NCI-H128 (cell line): ENCODE measurements at regions not wholly inside any gene's neighbourhood (a gene's known extent, or its start where the extent isn't known, plus 50 kb on each side); places are given as distances from the start of the nearest gene placed in this dataset.

Experiments used
- DNase-seq: peaks from one replicate; lab custom pipeline; 2025; ENCODE audit not compliant: unreplicated experiment; lab: John Stamatoyannopoulos, UW

GRCh38 chr6:163970846-163971564 is 556.5 kb downstream of the QKI start:
- no peak for DNase-seq

DNA sequence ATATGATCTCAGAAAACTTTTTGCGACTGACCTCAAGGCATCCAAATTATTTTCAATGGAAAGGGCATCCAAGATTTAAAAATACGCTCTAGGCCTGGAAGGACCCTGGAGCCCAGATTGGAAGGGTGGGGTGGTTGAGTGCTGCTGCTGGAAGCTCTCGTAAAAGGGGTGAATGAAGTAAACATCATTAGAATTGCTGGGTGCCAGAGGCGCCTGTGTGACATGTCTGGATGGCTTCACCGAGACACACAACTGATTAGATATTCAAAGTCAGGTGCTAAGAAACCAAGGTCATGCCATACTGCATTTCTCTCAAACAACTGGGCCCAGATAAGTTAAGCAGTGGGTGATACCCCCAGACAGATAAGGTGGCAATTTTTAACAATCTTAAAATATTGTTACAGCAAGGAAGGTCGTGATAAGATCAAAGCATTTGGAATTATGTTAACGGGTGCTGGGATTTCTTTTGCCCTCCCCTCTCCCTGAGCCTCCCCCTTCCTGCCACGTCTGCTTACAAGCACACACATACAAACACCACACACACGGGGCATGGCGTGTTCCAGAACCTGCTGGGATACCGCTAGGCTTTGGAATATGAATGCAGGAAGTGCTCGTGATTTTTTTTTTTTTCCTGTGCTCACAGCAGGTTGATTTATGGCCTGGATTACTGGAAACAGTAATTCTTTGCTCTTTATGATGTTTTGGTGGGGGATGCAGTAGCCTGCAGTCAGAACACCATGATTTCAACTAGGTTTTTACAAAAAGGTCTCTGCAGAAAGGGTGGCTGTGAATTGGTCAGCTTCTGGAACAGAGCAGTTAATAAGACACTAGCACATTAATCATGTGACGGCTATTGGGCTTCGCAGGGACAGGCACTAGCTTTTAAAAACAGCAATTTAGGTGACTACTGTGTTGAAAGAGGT is 551.2 kb downstream of the QKI start:
- no peak for DNase-seq

GRCh38 chr6:163964789-163965188 is 550.3 kb downstream of the QKI start:
- DNase-seq: no peak

DNA sequence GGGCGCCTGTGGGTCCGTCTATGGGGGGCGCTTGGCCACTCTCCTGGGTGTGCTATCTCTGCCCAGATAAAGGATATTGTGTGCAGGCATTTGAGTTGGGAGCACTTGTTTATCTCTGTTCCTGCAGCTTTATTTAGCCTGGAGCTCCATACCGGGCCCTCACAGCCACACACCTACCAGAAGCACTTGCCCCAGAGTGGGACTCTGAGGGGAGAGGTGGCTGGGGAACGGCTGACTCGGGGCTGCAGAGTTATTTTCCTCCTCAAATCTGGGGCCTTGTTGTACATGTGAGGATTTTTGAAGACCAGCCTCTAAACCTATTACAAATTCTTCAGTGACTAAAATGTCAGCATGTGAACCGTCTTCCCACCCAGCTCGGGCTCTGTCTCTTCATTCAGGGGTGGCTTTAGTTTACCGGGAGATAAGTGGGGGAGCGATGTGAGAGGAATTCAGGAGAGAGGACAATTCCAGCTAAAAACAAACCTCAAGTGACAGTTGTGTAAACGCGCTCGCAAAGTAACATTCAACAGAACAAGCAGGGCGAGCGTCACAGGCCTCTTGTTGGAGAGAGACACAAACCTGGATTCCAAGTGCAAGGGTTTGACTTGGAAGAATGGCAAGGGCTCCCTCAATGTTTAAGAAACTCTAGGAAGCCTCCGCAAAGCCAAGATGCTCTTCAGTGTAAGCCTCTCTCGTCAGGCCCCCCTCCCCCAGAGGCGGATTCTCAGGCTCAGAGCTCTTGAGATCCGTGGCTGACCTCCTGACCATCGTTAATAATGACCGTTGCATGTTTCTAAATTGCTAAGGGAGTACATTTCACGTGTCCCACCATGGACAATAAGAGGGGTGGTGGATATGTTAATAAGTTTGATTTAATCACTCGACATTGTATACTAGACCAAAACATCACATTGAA is 548.9 kb downstream of the QKI start:
- no peak for DNase-seq

DNA sequence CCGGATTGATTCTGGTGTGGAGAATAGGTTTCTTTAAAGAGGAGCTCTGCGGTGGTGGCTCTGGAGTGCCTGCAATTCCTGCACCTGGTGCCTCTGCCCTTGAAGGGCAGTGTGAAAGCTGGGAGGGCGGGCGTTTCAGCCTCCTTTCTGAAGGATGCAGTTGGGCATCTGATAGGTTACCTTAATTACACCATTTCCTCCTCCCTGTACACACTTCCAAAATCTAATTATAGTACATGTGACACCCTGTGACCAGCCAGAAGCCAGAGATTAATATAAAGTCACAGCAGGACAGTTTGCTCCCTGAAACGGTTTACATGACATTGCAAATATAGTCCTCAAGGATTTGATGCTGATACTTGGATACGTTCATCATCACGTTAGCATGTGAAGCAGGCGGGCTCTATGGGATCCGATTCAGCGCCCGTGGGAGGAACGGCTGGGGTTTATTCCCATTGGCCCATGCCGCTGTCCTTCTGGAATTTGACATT is 548.2 kb downstream of the QKI start:
- no peak for DNase-seq

- no peak for DNase-seq
These were observed 545.6 kb downstream of the QKI start for GRCh38 chr6:163960128-163960527.

- DNase-seq: no peak
These were observed 544.1 kb downstream of the QKI start for GRCh38 chr6:163958646-163959045.

DNA sequence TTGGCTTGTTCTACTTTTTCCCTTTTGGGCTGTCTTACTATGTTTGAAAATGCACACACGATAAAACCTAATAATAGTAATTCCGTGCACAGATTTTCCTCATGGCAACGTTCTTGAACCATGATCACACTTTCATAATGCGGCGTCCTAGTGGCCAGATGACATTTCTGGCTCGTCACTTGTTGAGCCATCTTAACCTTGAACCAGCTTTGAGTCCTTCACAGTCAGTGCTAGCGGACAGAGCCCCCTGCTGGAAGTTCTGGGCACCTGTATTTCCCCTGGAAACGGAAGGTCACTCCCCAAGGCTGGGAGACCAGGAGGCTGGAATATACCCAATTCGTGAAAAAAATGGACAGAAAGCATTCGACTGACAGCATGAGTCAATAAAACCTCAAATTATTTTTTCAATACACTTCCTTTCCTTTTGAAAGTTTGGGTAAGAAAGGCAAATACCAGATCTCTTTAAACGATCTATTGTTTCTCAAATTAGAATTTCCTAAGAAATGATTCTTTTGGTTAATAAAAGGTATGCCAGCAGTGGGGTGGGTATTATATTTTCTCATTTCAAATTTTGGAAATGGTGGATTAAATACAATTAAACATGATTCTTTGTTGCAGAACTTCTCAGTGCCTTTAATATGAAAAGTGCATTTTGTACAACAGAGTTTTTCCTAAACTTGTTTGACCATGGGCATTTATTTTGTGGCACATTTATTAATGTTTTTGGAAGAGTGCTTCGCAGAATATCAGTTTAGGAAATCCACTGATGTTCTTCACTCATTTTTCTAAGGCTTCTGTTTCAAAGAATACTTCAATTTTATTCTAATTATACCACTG is 542.3 kb downstream of the QKI start:
- DNase-seq: no peak

DNA sequence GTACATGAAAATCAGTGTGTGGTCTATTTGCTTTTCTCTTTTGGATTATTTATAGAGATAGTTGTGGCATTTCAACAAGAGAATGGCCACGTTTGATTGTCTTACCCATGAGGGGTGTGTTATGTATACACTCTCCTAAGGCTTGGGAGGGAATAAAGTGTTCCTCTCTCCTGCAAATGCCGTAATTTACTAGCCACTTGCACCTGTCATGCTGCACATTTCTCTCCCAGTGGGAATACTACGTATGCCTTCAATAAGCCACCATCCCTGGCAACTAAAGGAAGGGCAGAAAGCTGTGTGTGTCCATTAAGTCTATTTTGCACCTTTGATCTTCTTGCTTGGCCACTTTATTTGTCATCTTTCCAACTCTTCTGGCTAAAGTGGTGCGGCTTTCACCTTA is 541.2 kb downstream of the QKI start:
- DNase-seq: peak; percentile 61

DNA sequence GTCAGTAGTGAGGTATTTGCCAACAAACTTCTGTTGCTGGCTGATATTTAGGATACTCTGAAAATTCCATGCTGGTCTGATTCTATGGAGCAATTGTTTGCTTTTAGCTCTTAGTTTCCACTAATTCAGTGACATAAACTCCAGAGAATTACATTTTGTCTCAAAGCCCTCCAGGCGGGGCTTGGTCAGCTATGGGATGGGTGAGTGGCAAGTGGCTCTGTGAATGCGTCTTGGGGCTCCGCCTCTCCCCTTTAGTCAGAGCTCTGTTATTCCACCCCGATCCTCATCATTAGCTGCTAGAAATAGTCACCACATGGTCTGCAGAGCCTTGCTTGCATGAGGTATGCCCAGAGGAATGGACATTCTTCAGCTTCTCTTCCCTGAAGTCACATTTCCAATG is 540.6 kb downstream of the QKI start:
- no peak for DNase-seq

- no peak for DNase-seq
These were observed 539.7 kb downstream of the QKI start for GRCh38 chr6:163954088-163954775.

DNA sequence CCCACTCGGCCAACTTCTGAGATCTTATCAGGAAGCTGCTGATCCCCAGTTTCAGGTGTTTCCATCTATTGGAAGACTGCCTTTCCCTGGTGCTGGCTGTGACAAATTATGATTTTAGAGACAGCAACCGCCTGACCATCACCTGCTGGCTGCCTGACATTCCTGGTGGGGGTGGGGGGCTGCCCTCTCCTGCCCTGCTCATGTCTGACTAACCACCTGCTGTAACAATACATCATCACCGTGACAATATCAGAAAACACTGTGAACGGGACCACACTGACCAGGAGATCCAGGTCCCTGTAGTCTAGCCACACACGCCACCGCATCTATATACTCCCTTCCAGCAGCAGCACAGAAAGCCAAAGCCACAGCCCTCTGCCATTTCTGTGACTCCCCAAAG is 537.5 kb downstream of the QKI start:
- no peak for DNase-seq

GRCh38 chr6:163951326-163951725 is 536.8 kb downstream of the QKI start:
- DNase-seq: no peak

DNA sequence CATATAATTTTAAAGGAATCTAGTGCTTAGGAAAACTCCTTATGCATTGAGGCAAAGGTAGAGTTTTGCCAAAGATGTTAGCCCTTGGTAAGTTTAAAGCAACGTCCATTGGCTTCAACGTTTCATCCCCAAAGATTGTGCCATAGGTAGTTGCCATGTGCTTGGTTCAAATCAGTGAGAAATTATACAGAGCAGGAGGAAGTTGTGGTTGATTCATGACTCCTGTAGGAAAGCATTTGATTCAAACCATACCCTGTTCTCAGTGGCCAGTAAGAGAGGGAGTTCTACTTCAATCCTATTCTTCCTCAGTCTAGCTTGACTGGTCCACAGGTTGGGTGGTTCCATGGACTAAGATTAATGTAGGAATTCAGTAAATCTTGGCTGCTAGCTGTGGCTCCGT is 535.6 kb downstream of the QKI start:
- DNase-seq: no peak

- DNase-seq: no peak
These were observed 534.9 kb downstream of the QKI start for GRCh38 chr6:163949431-163949830.

DNA sequence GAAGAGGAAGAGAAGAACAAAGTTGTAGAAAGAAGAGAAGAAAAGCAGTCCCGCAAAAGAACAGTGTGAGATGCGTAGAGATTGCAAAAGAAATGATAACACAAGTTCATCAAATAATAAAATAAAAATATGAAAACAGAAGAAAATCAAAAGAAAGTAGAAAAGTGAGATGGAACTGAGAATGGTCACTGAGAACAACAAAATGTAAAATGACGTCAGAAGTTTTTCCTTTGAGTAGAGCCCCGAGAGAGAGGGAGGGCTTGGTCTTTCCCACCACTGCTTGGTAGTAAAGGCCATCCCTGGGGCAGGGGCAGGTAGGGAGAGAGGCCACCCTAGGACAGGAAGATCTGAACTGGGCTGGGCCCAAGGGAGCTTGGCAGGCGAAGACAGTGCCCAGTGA is 533.7 kb downstream of the QKI start:
- DNase-seq: no peak

GRCh38 chr6:163947276-163947675 is 532.8 kb downstream of the QKI start:
- no peak for DNase-seq

DNA sequence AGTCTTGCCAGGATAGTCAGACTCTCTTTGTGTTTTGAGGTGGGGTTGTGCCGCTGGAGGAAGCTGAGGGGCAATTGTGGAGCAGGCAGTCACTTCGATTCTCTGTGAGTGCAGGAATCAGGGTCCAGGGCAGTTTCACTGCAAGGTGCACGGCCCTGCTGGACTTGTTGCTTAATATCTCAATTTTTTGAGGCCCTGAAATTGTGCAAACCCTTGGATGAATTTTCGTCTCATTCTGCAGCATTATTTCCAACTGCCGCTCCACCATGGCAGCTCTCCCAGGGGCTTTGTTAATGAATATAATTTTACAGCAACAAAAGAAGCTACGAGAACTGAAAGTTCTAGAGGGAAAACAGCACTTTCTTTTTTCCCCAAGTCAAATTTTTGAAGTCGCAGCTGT is 531.9 kb downstream of the QKI start:
- DNase-seq: no peak

- no peak for DNase-seq
These were observed 531.3 kb downstream of the QKI start for GRCh38 chr6:163945808-163946207.

- no peak for DNase-seq
These were observed 530.4 kb downstream of the QKI start for GRCh38 chr6:163944897-163945296.
